ENCODE measurements at regions not wholly inside any gene's neighbourhood (a gene's known extent, or its start where the extent isn't known, plus 50 kb on each side); places are given as distances from the start of the nearest gene placed in this dataset.

- no peak overlapping the region for H3K9ac ChIP-seq (ENCODE audit: low read length)
- H3K27me3 ChIP-seq (replicated peaks; ENCODE audit: insufficient read depth, low read length): no peaks in the 10 kb centered on the region
- H4K20me1 ChIP-seq (ENCODE audit: insufficient read depth, low read length): no peaks in the 10 kb centered on the region
- H3K27ac ChIP-seq (ENCODE audit: low read length): no peak overlapping the region
- H3K4me2 ChIP-seq (ENCODE audit: low read depth, low read length): no peak overlapping the region
- no peaks in the 10 kb centered on the region for H3K9me2 ChIP-seq (replicated peaks; ENCODE audit: insufficient read depth, low read length)
- peaks cover 19% of the 10 kb centered on the region for H3F3A ChIP-seq (ENCODE audit: insufficient read depth, low read length)
- H3K79me2 ChIP-seq (ENCODE audit: low read length): peaks cover 60% of the 10 kb centered on the region
- TF ChIP-seq CTCF (IDR thresholded peaks at IDR 0.05; ENCODE audit: low read length) (no peak), EZH2phosphoT487 (IDR thresholded peaks at IDR 0.05; ENCODE audit: low read length) (no peak), EZH2 (optimal IDR thresholded peaks at IDR 0.05; ENCODE audit: low read depth, low read length) (no peak)
- no peaks in the 10 kb centered on the region for H3K36me3 ChIP-seq (replicated peaks; ENCODE audit: insufficient read depth, low read length)
- no peak overlapping the region for H3K4me3 ChIP-seq (ENCODE audit: low read length)
- H2AFZ ChIP-seq (ENCODE audit: low read length): no peak overlapping the region
- no peak for DNase-seq
- peaks cover 56% of the 10 kb centered on the region for H3K4me1 ChIP-seq (ENCODE audit: low read length)
- no peaks in the 10 kb centered on the region for H3K9me3 ChIP-seq (replicated peaks; ENCODE audit: insufficient read depth, low read length)
Measured at GRCh38 chr11:8793114-8793777, 110.7 kb downstream of the RPL27A start.

DNA sequence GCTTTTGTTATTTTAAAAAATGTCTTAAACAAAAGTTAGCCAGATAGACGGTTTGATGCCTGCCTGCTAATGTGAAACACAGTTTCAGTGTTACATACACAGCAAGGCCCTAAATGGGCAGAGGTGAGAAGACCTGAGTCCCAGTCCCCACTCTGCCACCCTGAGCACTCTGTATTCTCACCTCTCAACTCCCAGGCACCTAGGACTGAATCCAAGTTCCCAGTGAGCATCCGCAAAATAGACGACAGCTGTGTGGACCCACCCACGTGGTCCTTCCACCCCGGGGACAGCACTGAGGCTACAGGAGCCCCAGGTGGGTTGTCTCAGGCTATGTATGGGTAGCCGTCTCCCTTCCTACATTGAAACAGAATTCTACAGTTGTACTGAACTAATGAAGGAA is 111.5 kb downstream of the RPL27A start:
- TF ChIP-seq CTCF (IDR thresholded peaks at IDR 0.05; ENCODE audit: low read length): no peak
- TF ChIP-seq EZH2phosphoT487 (IDR thresholded peaks at IDR 0.05; ENCODE audit: low read length): no peak
- TF ChIP-seq EZH2 (optimal IDR thresholded peaks at IDR 0.05; ENCODE audit: low read depth, low read length): no peak
- Histone ChIP-seq H3K4me3 (ENCODE audit: low read length) (no peak overlapping the region), H3K9me3 (replicated peaks; ENCODE audit: insufficient read depth, low read length) (no peaks in the 10 kb centered on the region), H3K9me2 (replicated peaks; ENCODE audit: insufficient read depth, low read length) (no peaks in the 10 kb centered on the region), H4K20me1 (ENCODE audit: insufficient read depth, low read length) (no peaks in the 10 kb centered on the region), H3K27me3 (replicated peaks; ENCODE audit: insufficient read depth, low read length) (no peaks in the 10 kb centered on the region), H3K36me3 (replicated peaks; ENCODE audit: insufficient read depth, low read length) (no peaks in the 10 kb centered on the region), H3K4me2 (ENCODE audit: low read depth, low read length) (no peak overlapping the region), H3K4me1 (ENCODE audit: low read length) (peaks cover 54% of the 10 kb centered on the region), H3K9ac (ENCODE audit: low read length) (no peak overlapping the region), H3F3A (ENCODE audit: insufficient read depth, low read length) (peaks cover 18% of the 10 kb centered on the region), H3K27ac (ENCODE audit: low read length) (peak overlapping the region; percentile 29; the same call in 1 of the 2 replicates), H2AFZ (ENCODE audit: low read length) (no peak overlapping the region), H3K79me2 (ENCODE audit: low read length) (peaks cover 58% of the 10 kb centered on the region)
- DNase-seq: no peak

GRCh38 chr11:8794677-8795103 is 112.1 kb downstream of the RPL27A start:
- Histone ChIP-seq H3K79me2 (ENCODE audit: low read length) (peaks cover 53% of the 10 kb centered on the region), H2AFZ (ENCODE audit: low read length) (no peak overlapping the region), H4K20me1 (ENCODE audit: insufficient read depth, low read length) (no peaks in the 10 kb centered on the region), H3K4me2 (ENCODE audit: low read depth, low read length) (peak overlapping the region; percentile 10; the same call in 1 of the 2 replicates), H3K27me3 (replicated peaks; ENCODE audit: insufficient read depth, low read length) (no peaks in the 10 kb centered on the region), H3K4me3 (ENCODE audit: low read length) (no peak overlapping the region), H3K9ac (ENCODE audit: low read length) (no peak overlapping the region), H3K27ac (ENCODE audit: low read length) (peak overlapping the region; percentile 29; the same call in 1 of the 2 replicates), H3K4me1 (ENCODE audit: low read length) (peaks cover 54% of the 10 kb centered on the region), H3F3A (ENCODE audit: insufficient read depth, low read length) (peaks cover 19% of the 10 kb centered on the region), H3K9me3 (replicated peaks; ENCODE audit: insufficient read depth, low read length) (no peaks in the 10 kb centered on the region), H3K9me2 (replicated peaks; ENCODE audit: insufficient read depth, low read length) (no peaks in the 10 kb centered on the region), H3K36me3 (replicated peaks; ENCODE audit: insufficient read depth, low read length) (no peaks in the 10 kb centered on the region)
- no peak for DNase-seq
- TF ChIP-seq CTCF (IDR thresholded peaks at IDR 0.05; ENCODE audit: low read length) (peak; percentile 57), EZH2phosphoT487 (IDR thresholded peaks at IDR 0.05; ENCODE audit: low read length) (no peak)
